ENCODE measurements at regions not wholly inside any gene's neighbourhood (a gene's known extent, or its start where the extent isn't known, plus 50 kb on each side); places are given as distances from the start of the nearest gene placed in this dataset.
"Not testable (repeated sequence)": the region's sequence is repeated elsewhere in the genome, so short reads cannot be mapped to it uniquely, and the experiment has no call there.

GRCh38 chr21:6496356-6496755 is 4025.0 kb upstream of the TPTE start:
- not testable (repeated sequence) for TF ChIP-seq CTCF (conservative IDR thresholded peaks at IDR 0.05; ENCODE audit: low read depth, low read length); EZH2 (IDR thresholded peaks at IDR 0.05; ENCODE audit: borderline replicate concordance, low read depth, low read length, poor library complexity, severe bottlenecking)
